SU-DHL-6 (cell line): ENCODE measurements at regions not wholly inside any gene's neighbourhood (a gene's known extent, or its start where the extent isn't known, plus 50 kb on each side); places are given as distances from the start of the nearest gene placed in this dataset.
"Not testable (repeated sequence)": the region's sequence is repeated elsewhere in the genome, so short reads cannot be mapped to it uniquely, and the experiment has no call there.

Experiments
- CTCF ChIP-seq: fragments of 200-600 bp; sonication (generic); IDR thresholded peaks from one replicate; pipeline ENCODE4 v1.5.1; 2017; ENCODE audit warnings: antibody characterized with exemption, mild to moderate bottlenecking, low read length, moderate library complexity; ENCODE audit not compliant: insufficient read depth, poor library complexity, severe bottlenecking
- EZH2phosphoT487 ChIP-seq: fragments of 200-600 bp; sonication (generic), shearing (Covaris generic); conservative IDR thresholded peaks from 2 replicates; pipeline ENCODE4 v1.6.1; 2018; ENCODE audit warnings: mild to moderate bottlenecking, antibody characterized with exemption, low read length, moderate library complexity, mixed read lengths

GRCh38 chr3:20464237-20464636 is 278.2 kb upstream of the SGO1 start:
- not testable (repeated sequence) for TF ChIP-seq EZH2phosphoT487, CTCF
